ENCODE measurements at regions not wholly inside any gene's neighbourhood (a gene's known extent, or its start where the extent isn't known, plus 50 kb on each side); places are given as distances from the start of the nearest gene placed in this dataset.
A peak's percentile ranks its signal among the peaks of the same experiment; 100 is the strongest.

GRCh38 chr12:40565029-40565633 lies 127.1 kb upstream of the CNTN1 start:
- Histone ChIP-seq H3K27ac (ENCODE audit: insufficient read depth, low read length) (no peak overlapping the region), H2AFZ (ENCODE audit: low read length) (no peak overlapping the region), H3K27me3 (ENCODE audit: control insufficient read depth, insufficient read depth, low read length) (no peaks in the 10 kb centered on the region), H3K4me2 (ENCODE audit: extremely low read depth, insufficient read depth, low read length) (no peak overlapping the region), H3K9me3 (ENCODE audit: control insufficient read depth, insufficient read depth, low read depth, low read length) (no peaks in the 10 kb centered on the region), H4K20me1 (ENCODE audit: control insufficient read depth, extremely low read depth, insufficient read depth, low read length) (no peaks in the 10 kb centered on the region), H3K9ac (ENCODE audit: insufficient read depth, low read length) (no peak overlapping the region), H3K36me3 (ENCODE audit: control insufficient read depth, insufficient read depth, low read length) (no peaks in the 10 kb centered on the region), H3K4me1 (ENCODE audit: control insufficient read depth, extremely low read depth, insufficient read depth, low read length) (no peaks in the 10 kb centered on the region), H3K79me2 (ENCODE audit: control insufficient read depth, insufficient read depth, low read length) (no peaks in the 10 kb centered on the region), H3K4me3 (replicated peaks in 1 of 4; ENCODE audit: control extremely low read depth in 1 of 4, insufficient read depth in 1 of 4, low read depth in 3 of 4, low read length in 4 of 4) (no peak overlapping the region)
- DNase-seq (ENCODE audit: low read depth in 2 of 2), result no peak
- TF ChIP-seq CTCF (conservative IDR thresholded peaks at IDR 0.05 in 1 of 2, IDR thresholded peaks at IDR 0.05 in 1 of 2; ENCODE audit: low read depth in 1 of 2, low read length in 2 of 2) (no peak), EZH2 (IDR thresholded peaks at IDR 0.05; ENCODE audit: low read length, missing control alignments) (no peak)

GRCh38 chr12:40566271-40566670 lies 126.0 kb upstream of the CNTN1 start:
- Histone ChIP-seq H3K4me3 (replicated peaks in 1 of 4; ENCODE audit: control extremely low read depth in 1 of 4, insufficient read depth in 1 of 4, low read depth in 3 of 4, low read length in 4 of 4) (no peak overlapping the region), H4K20me1 (ENCODE audit: control insufficient read depth, extremely low read depth, insufficient read depth, low read length) (no peaks in the 10 kb centered on the region), H3K36me3 (ENCODE audit: control insufficient read depth, insufficient read depth, low read length) (no peaks in the 10 kb centered on the region), H2AFZ (ENCODE audit: low read length) (no peak overlapping the region), H3K4me2 (ENCODE audit: extremely low read depth, insufficient read depth, low read length) (no peak overlapping the region), H3K27ac (ENCODE audit: insufficient read depth, low read length) (no peak overlapping the region), H3K79me2 (ENCODE audit: control insufficient read depth, insufficient read depth, low read length) (no peaks in the 10 kb centered on the region), H3K9me3 (ENCODE audit: control insufficient read depth, insufficient read depth, low read depth, low read length) (no peaks in the 10 kb centered on the region), H3K4me1 (ENCODE audit: control insufficient read depth, extremely low read depth, insufficient read depth, low read length) (no peaks in the 10 kb centered on the region), H3K27me3 (ENCODE audit: control insufficient read depth, insufficient read depth, low read length) (no peaks in the 10 kb centered on the region), H3K9ac (ENCODE audit: insufficient read depth, low read length) (no peak overlapping the region)
- TF ChIP-seq EZH2 (IDR thresholded peaks at IDR 0.05; ENCODE audit: low read length, missing control alignments) (no peak), CTCF (conservative IDR thresholded peaks at IDR 0.05 in 1 of 2, IDR thresholded peaks at IDR 0.05 in 1 of 2; ENCODE audit: low read depth in 1 of 2, low read length in 2 of 2) (no peak)
- no peak for DNase-seq (ENCODE audit: low read depth in 2 of 2)

GRCh38 chr12:40569626-40570179 lies 122.5 kb upstream of the CNTN1 start:
- H3K27me3 ChIP-seq (ENCODE audit: control insufficient read depth, insufficient read depth, low read length), result no peaks in the 10 kb centered on the region
- H3K36me3 ChIP-seq (ENCODE audit: control insufficient read depth, insufficient read depth, low read length), result no peaks in the 10 kb centered on the region
- H2AFZ ChIP-seq (ENCODE audit: low read length), result no peak overlapping the region
- H3K79me2 ChIP-seq (ENCODE audit: control insufficient read depth, insufficient read depth, low read length), result no peaks in the 10 kb centered on the region
- no peaks in the 10 kb centered on the region for H3K4me1 ChIP-seq (ENCODE audit: control insufficient read depth, extremely low read depth, insufficient read depth, low read length)
- no peak overlapping the region for H3K4me2 ChIP-seq (ENCODE audit: extremely low read depth, insufficient read depth, low read length)
- no peak overlapping the region for H3K9ac ChIP-seq (ENCODE audit: insufficient read depth, low read length)
- H3K4me3 ChIP-seq (replicated peaks in 1 of 4; ENCODE audit: control extremely low read depth in 1 of 4, insufficient read depth in 1 of 4, low read depth in 3 of 4, low read length in 4 of 4), result no peak overlapping the region
- DNase-seq (ENCODE audit: low read depth in 2 of 2), result peak; percentile 0 to 40
- no peak overlapping the region for H3K27ac ChIP-seq (ENCODE audit: insufficient read depth, low read length)
- no peak for TF ChIP-seq CTCF (conservative IDR thresholded peaks at IDR 0.05 in 1 of 2, IDR thresholded peaks at IDR 0.05 in 1 of 2; ENCODE audit: low read depth in 1 of 2, low read length in 2 of 2)
- TF ChIP-seq EZH2 (IDR thresholded peaks at IDR 0.05; ENCODE audit: low read length, missing control alignments), result no peak
- no peaks in the 10 kb centered on the region for H4K20me1 ChIP-seq (ENCODE audit: control insufficient read depth, extremely low read depth, insufficient read depth, low read length)
- no peaks in the 10 kb centered on the region for H3K9me3 ChIP-seq (ENCODE audit: control insufficient read depth, insufficient read depth, low read depth, low read length)
